HepG2 (cell line): ENCODE measurements at regions not wholly inside any gene's neighbourhood (a gene's known extent, or its start where the extent isn't known, plus 50 kb on each side); places are given as distances from the start of the nearest gene placed in this dataset.

Experiments
- ATAC-seq: fragments of 200-7000 bp; cut with Tn5 transposase; 3 replicates; pipeline ENCODE4 v1.9.1; 2020; ENCODE audit warnings: mild to moderate bottlenecking, moderate library complexity
- BruUV-seq: library from RNA; stranded (reverse); fragments of 400-500 nt; replicated peaks from 2 replicates; lab custom pipeline; 2021; lab: Mats Ljungman, UMichigan
- CTCF ChIA-PET: fragments of 300-600 bp; formaldehyde crosslinking; extraction: SDS; loops from one replicate; lab custom pipeline; 2021; ENCODE audit warnings: low total read pairs, inconsistent platforms, low intra/inter-chr PET ratio; lab: Yijun Ruan, JAX
- POLR2A ChIA-PET: fragments of 350-600 bp; sonication (Branson Sonifier 250); formaldehyde crosslinking; loops from one replicate; lab custom pipeline; 2020; ENCODE audit warnings: antibody characterized with exemption, inconsistent platforms; lab: Yijun Ruan, JAX
- DNase-seq: peaks from one replicate; pipeline ENCODE4 v3.0.0-alpha.2; 2015; ENCODE audit warnings: low spot score
- FAIRE-seq: peaks from 3 replicates; lab custom pipeline; 2011; peaks lifted over from hg19 to GRCh38; lab: Jason Lieb, UNC
- H2AFZ ChIP-seq: one replicate; pipeline ENCODE4 v1.6.1; 2011; ENCODE audit warnings: low read length, inconsistent platforms
- H3K27ac ChIP-seq: fragments of 300-600 bp; 3 replicates; pipeline ENCODE4 v1.8.0; 2011; ENCODE audit warnings: mixed run types, mild to moderate bottlenecking, mixed read lengths, low read length, inconsistent platforms; ENCODE audit not compliant: insufficient read depth; ENCODE audit errors: extremely low read length
- H3K27me3 ChIP-seq, 2 experiments: fragments of 200-600 bp in 1 of 2; 2 replicates in 1 of 2; 3 replicates in 1 of 2; pipeline versions ENCODE4 v1.6.0 to v1.8.0; 2011; ENCODE audit warnings: low read length in 2 of 2, mild to moderate bottlenecking in 2 of 2, moderate library complexity in 2 of 2, inconsistent platforms in 1 of 2; ENCODE audit not compliant: insufficient read depth in 2 of 2, control insufficient read depth in 1 of 2
- H3K36me3 ChIP-seq, 2 experiments: fragments of 200-600 bp in 1 of 2; replicated peaks in 1 of 2; 2 replicates in 1 of 2; 3 replicates in 1 of 2; pipeline versions ENCODE4 v1.5.1 to v1.8.0; 2011; ENCODE audit warnings: low read length in 2 of 2, inconsistent platforms in 1 of 2; ENCODE audit not compliant: insufficient read depth in 2 of 2, control insufficient read depth in 1 of 2
- H3K4me1 ChIP-seq: 2 replicates; pipeline ENCODE4 v1.5.1; 2012; ENCODE audit warnings: low read length, inconsistent platforms; ENCODE audit not compliant: insufficient read depth
- H3K4me2 ChIP-seq: 2 replicates; pipeline ENCODE4 v1.6.0; 2011; ENCODE audit warnings: low read depth, low read length, inconsistent platforms
- H3K4me3 ChIP-seq, 3 experiments: fragments of 200-600 bp in 1 of 3; sonication (generic), shearing (Covaris generic) in 1 of 3; replicated peaks in 1 of 3; 2 replicates each; pipeline ENCODE4 v1.5.1; 2011 to 2016; ENCODE audit warnings: low read length in 3 of 3, inconsistent platforms in 2 of 3, low read depth in 2 of 3, mild to moderate bottlenecking in 2 of 3, control low read depth in 1 of 3, mixed read lengths in 1 of 3; ENCODE audit not compliant: insufficient read depth in 1 of 3
- H3K79me2 ChIP-seq: one replicate; pipeline ENCODE4 v1.6.1; 2011; ENCODE audit warnings: low read length, inconsistent platforms; ENCODE audit not compliant: insufficient read depth
- H3K9ac ChIP-seq: 2 replicates; pipeline ENCODE4 v1.6.0; 2011; ENCODE audit warnings: mild to moderate bottlenecking, low read depth, low read length, inconsistent platforms; ENCODE audit not compliant: insufficient read depth
- H3K9me3 ChIP-seq: 2 replicates; pipeline ENCODE4 v1.5.1; 2012; ENCODE audit warnings: mild to moderate bottlenecking, low read length
- H4K20me1 ChIP-seq: 2 replicates; pipeline ENCODE4 v1.6.0; 2011; ENCODE audit warnings: inconsistent platforms, mild to moderate bottlenecking, low read length, moderate library complexity; ENCODE audit not compliant: insufficient read depth
- AGO2 ChIP-seq: fragments of 200-400 bp; formaldehyde crosslinking; optimal IDR thresholded peaks from 2 replicates; pipeline ENCODE3; 2017; ENCODE audit warnings: mild to moderate bottlenecking, low read depth, low read length, moderate library complexity
- ATF7 ChIP-seq, 2 experiments: fragments of 450-650 bp in 1 of 2; sonication (generic) in 1 of 2; formaldehyde crosslinking in 1 of 2; IDR thresholded peaks; 2 replicates each; pipeline versions ENCODE4 v1.4.0 to v1.6.1; 2016 to 2020; ENCODE audit warnings: antibody characterized with exemption in 1 of 2, mild to moderate bottlenecking in 1 of 2, missing genetic modification reagents in 1 of 2
- DDIT3 ChIP-seq: sonication (generic); formaldehyde crosslinking; IDR thresholded peaks from 2 replicates; pipeline ENCODE4 v1.4.0; 2020; ENCODE audit warnings: mild to moderate bottlenecking, missing genetic modification reagents
- E2F2 ChIP-seq: sonication (generic); formaldehyde crosslinking; IDR thresholded peaks from 2 replicates; pipeline ENCODE4 v1.4.0; 2020; ENCODE audit warnings: missing genetic modification reagents, borderline replicate concordance
- HDAC6 ChIP-seq: fragments of 200-600 bp; sonication (generic); IDR thresholded peaks from 2 replicates; pipeline ENCODE4 v1.7.0; 2017; ENCODE audit warnings: mild to moderate bottlenecking, antibody characterized with exemption, low read length, low read depth
- IRF9 ChIP-seq: sonication (generic); formaldehyde crosslinking; IDR thresholded peaks from 2 replicates; pipeline ENCODE4 v1.8.0; 2022; ENCODE audit warnings: missing genetic modification reagents, mild to moderate bottlenecking, borderline replicate concordance
- KMT2A ChIP-seq: sonication (generic); formaldehyde crosslinking; IDR thresholded peaks from 2 replicates; pipeline ENCODE4 v1.4.0; 2020; ENCODE audit warnings: missing genetic modification reagents
- NBN ChIP-seq: fragments of 450-650 bp; conservative IDR thresholded peaks from 2 replicates; pipeline ENCODE4 v1.6.1; 2017
- NR2F2 ChIP-seq: IDR thresholded peaks from 2 replicates; pipeline ENCODE4 v1.6.1; 2012; ENCODE audit warnings: low read depth, inconsistent platforms, borderline replicate concordance
- RELA ChIP-seq: sonication (generic); formaldehyde crosslinking; IDR thresholded peaks from 2 replicates; pipeline ENCODE4 v1.4.0; 2020; ENCODE audit warnings: missing genetic modification reagents
- RXRA ChIP-seq: sonication (generic); formaldehyde crosslinking; IDR thresholded peaks from 2 replicates; pipeline ENCODE4 v1.5.1; 2020; ENCODE audit warnings: missing genetic modification reagents
- ZNF335 ChIP-seq: sonication (generic); formaldehyde crosslinking; IDR thresholded peaks from 2 replicates; pipeline ENCODE4 v1.4.0; 2020; ENCODE audit warnings: missing genetic modification reagents
- ZNF598 ChIP-seq: sonication (generic); formaldehyde crosslinking; IDR thresholded peaks from 2 replicates; pipeline ENCODE4 v1.5.1; 2020; ENCODE audit warnings: mild to moderate bottlenecking, missing genetic modification reagents, borderline replicate concordance
- ZNF709 ChIP-seq: sonication (generic); formaldehyde crosslinking; IDR thresholded peaks from 2 replicates; pipeline ENCODE4 v1.5.0; 2020; ENCODE audit warnings: mild to moderate bottlenecking, missing genetic modification reagents
- ZNF749 ChIP-seq: sonication (generic); formaldehyde crosslinking; IDR thresholded peaks from 2 replicates; pipeline ENCODE4 v1.8.0; 2022; ENCODE audit warnings: mild to moderate bottlenecking, missing genetic modification reagents, moderate library complexity, borderline replicate concordance
- ZUFSP ChIP-seq: sonication (generic); formaldehyde crosslinking; IDR thresholded peaks from 2 replicates; pipeline ENCODE4 v1.9.0; 2021; ENCODE audit warnings: missing genetic modification reagents, mild to moderate bottlenecking, borderline replicate concordance
- WGBS: methylation state at CpG from one replicate; pipeline ENCODE4 v1.1.6; 2017; ENCODE audit warnings: low lambda C conversion rate; 5-methylcytosine and 5-hydroxymethylcytosine counted together
- in situ Hi-C: cut with HindIII; loops from 2 replicates; pipeline ENCODE4 v1.10.0; 2017; ENCODE audit warnings: low pct_unique_long_range_greater_than_20kb; ENCODE audit not compliant: extremely low pct_ligation_motif_present
- intact Hi-C: fragments of 100-400 bp; cut with micrococcal nuclease; formaldehyde crosslinking; loops from one replicate; pipeline ENCODE4 v1.10.0; 2022; ENCODE audit not compliant: unreplicated experiment

GRCh38 chr16:72458035-72458434 lies 286.1 kb upstream of the PMFBP1 start:
- intact Hi-C loops (no loop called here), in situ Hi-C loops (no loop called here)
- DNase-seq: no peak
- Histone ChIP-seq H3K79me2 (no peaks in the 10 kb centered on the region), H3K4me3 (no peak overlapping the region), H3K27me3 (no peaks in the 10 kb centered on the region), H3K9ac (no peak overlapping the region), H3K27ac (no peak overlapping the region), H2AFZ (no peak overlapping the region), H3K36me3 (no peaks in the 10 kb centered on the region), H3K9me3 (peaks cover 18% of the 10 kb centered on the region), H4K20me1 (no peaks in the 10 kb centered on the region), H3K4me1 (peaks cover 27% of the 10 kb centered on the region), H3K4me2 (no peak overlapping the region)
- WGBS: 98% methylated on average over 2 of the region's 2 CpGs
- no peak for FAIRE-seq
- no TSS peak for BruUV-seq
- no peak for ATAC-seq
- CTCF ChIA-PET: no interaction called here
- POLR2A ChIA-PET: no interaction called here
- no peak for TF ChIP-seq ZNF709 (CRISPR knock-in tag)
- TF ChIP-seq E2F2 (CRISPR knock-in tag): no peak
- no peak for TF ChIP-seq RELA
- no peak for TF ChIP-seq ZUFSP (CRISPR knock-in tag)
- no peak for TF ChIP-seq NR2F2
- no peak for TF ChIP-seq ZNF749 (CRISPR knock-in tag)
- TF ChIP-seq HDAC6: no peak
- TF ChIP-seq IRF9: no peak
- no peak for TF ChIP-seq ATF7 (IDR thresholded peaks at IDR 0.05)
- TF ChIP-seq ATF7 (CRISPR knock-in tag; IDR thresholded peaks at IDR 0.05): no peak
- no peak for TF ChIP-seq ZNF335 (CRISPR knock-in tag)
- TF ChIP-seq RXRA (CRISPR knock-in tag): no peak
- TF ChIP-seq DDIT3 (CRISPR knock-in tag): no peak
- no peak for TF ChIP-seq NBN
- TF ChIP-seq ZNF598 (CRISPR knock-in tag): no peak
- TF ChIP-seq AGO2: no peak
- no peak for TF ChIP-seq KMT2A (CRISPR knock-in tag)
